Panc1 (cell line): ENCODE measurements at regions not wholly inside any gene's neighbourhood (a gene's known extent, or its start where the extent isn't known, plus 50 kb on each side); places are given as distances from the start of the nearest gene placed in this dataset.

Source experiments
- ATAC-seq: fragments of 200-7000 bp; cut with Tn5 transposase; 2 replicates; pipeline ENCODE4 v1.9.1; 2020; ENCODE audit warnings: mild to moderate bottlenecking, moderate library complexity
- BruUV-seq: library from RNA; stranded (reverse); fragments of 400-500 nt; replicated peaks from 2 replicates; lab custom pipeline; 2021; lab: Mats Ljungman, UMichigan
- CTCF ChIA-PET: fragments of 300-600 bp; sonication (Branson Sonifier 250); formaldehyde crosslinking; loops from one replicate; lab custom pipeline; 2022; ENCODE audit warnings: antibody characterized with exemption; lab: Charles Lee
- POLR2A ChIA-PET: fragments of 300-600 bp; sonication (Branson Sonifier 250); formaldehyde crosslinking; loops from one replicate; lab custom pipeline; 2022; ENCODE audit warnings: antibody characterized with exemption; lab: Charles Lee
- DNase-seq: peaks from one replicate; pipeline ENCODE4 v3.0.0-alpha.2; 2010; ENCODE audit warnings: low read depth, low spot score
- H3K27ac ChIP-seq: 2 replicates; pipeline ENCODE4 v1.5.1; 2011; ENCODE audit warnings: mild to moderate bottlenecking, low read length, inconsistent platforms
- H3K27me3 ChIP-seq: fragments of 200-500 bp; sonication (Bioruptor generic); 2 replicates; pipeline ENCODE4 v1.6.0; 2014; ENCODE audit warnings: low read length, inconsistent platforms; ENCODE audit not compliant: control insufficient read depth, insufficient read depth
- H3K36me3 ChIP-seq: fragments of 200-500 bp; sonication (Bioruptor generic); 2 replicates; pipeline ENCODE4 v1.5.1; 2014; ENCODE audit warnings: inconsistent platforms, mild to moderate bottlenecking, low read length, moderate library complexity; ENCODE audit not compliant: control insufficient read depth, insufficient read depth
- H3K4me1 ChIP-seq: 2 replicates; pipeline ENCODE4 v1.5.1; 2011; ENCODE audit warnings: inconsistent platforms, mild to moderate bottlenecking, low read length, moderate library complexity; ENCODE audit not compliant: control insufficient read depth, insufficient read depth
- H3K4me3 ChIP-seq, 2 experiments: 2 replicates each; pipeline ENCODE4 v1.5.1; 2011 to 2012; ENCODE audit warnings: low read depth in 2 of 2, low read length in 2 of 2, mild to moderate bottlenecking in 2 of 2, inconsistent platforms in 1 of 2, moderate library complexity in 1 of 2
- H3K9me3 ChIP-seq: fragments of 200-500 bp; sonication (Bioruptor generic); 2 replicates; pipeline ENCODE4 v1.5.1; 2014; ENCODE audit warnings: low read depth, mild to moderate bottlenecking, inconsistent platforms, low read length, moderate library complexity; ENCODE audit not compliant: control insufficient read depth, insufficient read depth
- POLR2AphosphoS5 ChIP-seq: IDR thresholded peaks from 2 replicates; pipeline ENCODE4 v1.6.1; 2012; ENCODE audit warnings: mild to moderate bottlenecking, low read depth, low read length, moderate library complexity
- SIN3A ChIP-seq: IDR thresholded peaks from 2 replicates; pipeline ENCODE4 v1.6.1; 2012; ENCODE audit warnings: low read depth, mild to moderate bottlenecking, low read length, moderate library complexity, borderline replicate concordance; ENCODE audit not compliant: insufficient read depth
- TCF7L2 ChIP-seq: IDR thresholded peaks from 2 replicates; pipeline ENCODE4 v1.6.1; 2011; ENCODE audit warnings: mild to moderate bottlenecking, low read depth, low read length, inconsistent platforms
- in situ Hi-C: cut with HindIII; loops from 2 replicates; pipeline ENCODE4 v1.10.0; 2016; ENCODE audit warnings: low sequenced_read_pairs, low pct_unique_long_range_greater_than_20kb
- intact Hi-C: fragments of 100-400 bp; cut with micrococcal nuclease; formaldehyde crosslinking; loops from one replicate; pipeline ENCODE4 v1.10.0; 2022; ENCODE audit not compliant: unreplicated experiment
- TF ChIP-seq, protein P1 (sequence below): fragments of 450-650 bp; IDR thresholded peaks from 2 replicates; pipeline ENCODE4 v1.5.1; 2017; ENCODE audit warnings: mild to moderate bottlenecking
- TF ChIP-seq, protein P2 (sequence below), 2 experiments: IDR thresholded peaks; 2 replicates each; pipeline ENCODE4 v1.6.1; 2011 to 2012; ENCODE audit warnings: low read depth in 2 of 2, control low read depth in 1 of 2, low read length in 1 of 2, mild to moderate bottlenecking in 1 of 2, moderate library complexity in 1 of 2; ENCODE audit not compliant: insufficient read depth in 1 of 2

DNA sequence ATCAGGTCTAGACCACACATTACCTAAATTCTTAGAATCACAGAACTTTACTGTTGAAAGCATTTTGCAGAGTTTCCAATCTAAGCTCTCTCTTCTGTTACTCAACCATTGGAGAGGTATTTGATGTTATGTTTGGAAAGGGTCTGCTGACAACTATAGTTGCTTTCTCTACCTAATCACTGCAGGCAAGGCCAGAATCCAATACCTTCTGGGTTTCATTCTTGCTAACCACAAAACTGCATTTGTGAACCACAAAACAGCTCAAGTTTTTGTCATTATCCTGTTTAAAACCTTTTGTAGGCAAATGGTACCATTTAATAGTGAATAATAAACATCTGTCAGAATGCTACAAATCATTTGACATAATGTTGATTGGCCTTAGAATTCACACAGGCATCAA lies 380.1 kb downstream of the GASK1B start:
- no peak for ATAC-seq
- H3K9me3 ChIP-seq, result no peaks in the 10 kb centered on the region
- no peaks in the 10 kb centered on the region for H3K27me3 ChIP-seq
- in situ Hi-C loops (no loop called here), intact Hi-C loops (no loop called here)
- POLR2A ChIA-PET, result no interaction called here
- BruUV-seq, result no TSS peak
- CTCF ChIA-PET, result no interaction called here
- no peak for DNase-seq
- no peaks in the 10 kb centered on the region for H3K36me3 ChIP-seq
- no peaks in the 10 kb centered on the region for H3K4me1 ChIP-seq
- TF ChIP-seq SIN3A, result no peak
- TF ChIP-seq, protein P1, sequence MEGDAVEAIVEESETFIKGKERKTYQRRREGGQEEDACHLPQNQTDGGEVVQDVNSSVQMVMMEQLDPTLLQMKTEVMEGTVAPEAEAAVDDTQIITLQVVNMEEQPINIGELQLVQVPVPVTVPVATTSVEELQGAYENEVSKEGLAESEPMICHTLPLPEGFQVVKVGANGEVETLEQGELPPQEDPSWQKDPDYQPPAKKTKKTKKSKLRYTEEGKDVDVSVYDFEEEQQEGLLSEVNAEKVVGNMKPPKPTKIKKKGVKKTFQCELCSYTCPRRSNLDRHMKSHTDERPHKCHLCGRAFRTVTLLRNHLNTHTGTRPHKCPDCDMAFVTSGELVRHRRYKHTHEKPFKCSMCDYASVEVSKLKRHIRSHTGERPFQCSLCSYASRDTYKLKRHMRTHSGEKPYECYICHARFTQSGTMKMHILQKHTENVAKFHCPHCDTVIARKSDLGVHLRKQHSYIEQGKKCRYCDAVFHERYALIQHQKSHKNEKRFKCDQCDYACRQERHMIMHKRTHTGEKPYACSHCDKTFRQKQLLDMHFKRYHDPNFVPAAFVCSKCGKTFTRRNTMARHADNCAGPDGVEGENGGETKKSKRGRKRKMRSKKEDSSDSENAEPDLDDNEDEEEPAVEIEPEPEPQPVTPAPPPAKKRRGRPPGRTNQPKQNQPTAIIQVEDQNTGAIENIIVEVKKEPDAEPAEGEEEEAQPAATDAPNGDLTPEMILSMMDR, result no peak
- TF ChIP-seq, protein P2, sequence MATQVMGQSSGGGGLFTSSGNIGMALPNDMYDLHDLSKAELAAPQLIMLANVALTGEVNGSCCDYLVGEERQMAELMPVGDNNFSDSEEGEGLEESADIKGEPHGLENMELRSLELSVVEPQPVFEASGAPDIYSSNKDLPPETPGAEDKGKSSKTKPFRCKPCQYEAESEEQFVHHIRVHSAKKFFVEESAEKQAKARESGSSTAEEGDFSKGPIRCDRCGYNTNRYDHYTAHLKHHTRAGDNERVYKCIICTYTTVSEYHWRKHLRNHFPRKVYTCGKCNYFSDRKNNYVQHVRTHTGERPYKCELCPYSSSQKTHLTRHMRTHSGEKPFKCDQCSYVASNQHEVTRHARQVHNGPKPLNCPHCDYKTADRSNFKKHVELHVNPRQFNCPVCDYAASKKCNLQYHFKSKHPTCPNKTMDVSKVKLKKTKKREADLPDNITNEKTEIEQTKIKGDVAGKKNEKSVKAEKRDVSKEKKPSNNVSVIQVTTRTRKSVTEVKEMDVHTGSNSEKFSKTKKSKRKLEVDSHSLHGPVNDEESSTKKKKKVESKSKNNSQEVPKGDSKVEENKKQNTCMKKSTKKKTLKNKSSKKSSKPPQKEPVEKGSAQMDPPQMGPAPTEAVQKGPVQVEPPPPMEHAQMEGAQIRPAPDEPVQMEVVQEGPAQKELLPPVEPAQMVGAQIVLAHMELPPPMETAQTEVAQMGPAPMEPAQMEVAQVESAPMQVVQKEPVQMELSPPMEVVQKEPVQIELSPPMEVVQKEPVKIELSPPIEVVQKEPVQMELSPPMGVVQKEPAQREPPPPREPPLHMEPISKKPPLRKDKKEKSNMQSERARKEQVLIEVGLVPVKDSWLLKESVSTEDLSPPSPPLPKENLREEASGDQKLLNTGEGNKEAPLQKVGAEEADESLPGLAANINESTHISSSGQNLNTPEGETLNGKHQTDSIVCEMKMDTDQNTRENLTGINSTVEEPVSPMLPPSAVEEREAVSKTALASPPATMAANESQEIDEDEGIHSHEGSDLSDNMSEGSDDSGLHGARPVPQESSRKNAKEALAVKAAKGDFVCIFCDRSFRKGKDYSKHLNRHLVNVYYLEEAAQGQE (IDR thresholded peaks at IDR 0.05; ENCODE audit: insufficient read depth in 1 of 2, low read depth in 2 of 2, low read length in 1 of 2), result no peak
- no peak for TF ChIP-seq TCF7L2
- TF ChIP-seq POLR2AphosphoS5, result no peak
- no peak overlapping the region for H3K27ac ChIP-seq
- no peak overlapping the region for H3K4me3 ChIP-seq

GRCh38 chr4:157791236-157791635 lies 381.6 kb downstream of the GASK1B start:
- DNase-seq (no peak), ATAC-seq (no peak)
- in situ Hi-C loops (no loop called here), intact Hi-C loops (no loop called here)
- BruUV-seq, result no TSS peak
- Histone ChIP-seq H3K36me3 (no peaks in the 10 kb centered on the region), H3K27ac (no peak overlapping the region), H3K27me3 (no peaks in the 10 kb centered on the region), H3K9me3 (no peaks in the 10 kb centered on the region), H3K4me1 (no peaks in the 10 kb centered on the region), H3K4me3 (no peak overlapping the region)
- TF ChIP-seq SIN3A (no peak), POLR2AphosphoS5 (no peak), TCF7L2 (no peak)
- TF ChIP-seq, protein P2 (IDR thresholded peaks at IDR 0.05; ENCODE audit: insufficient read depth in 1 of 2, low read depth in 2 of 2, low read length in 1 of 2), result no peak
- POLR2A ChIA-PET, result no interaction called here
- CTCF ChIA-PET, result no interaction called here
